ENCODE measurements at regions not wholly inside any gene's neighbourhood (a gene's known extent, or its start where the extent isn't known, plus 50 kb on each side); places are given as distances from the start of the nearest gene placed in this dataset.

DNA sequence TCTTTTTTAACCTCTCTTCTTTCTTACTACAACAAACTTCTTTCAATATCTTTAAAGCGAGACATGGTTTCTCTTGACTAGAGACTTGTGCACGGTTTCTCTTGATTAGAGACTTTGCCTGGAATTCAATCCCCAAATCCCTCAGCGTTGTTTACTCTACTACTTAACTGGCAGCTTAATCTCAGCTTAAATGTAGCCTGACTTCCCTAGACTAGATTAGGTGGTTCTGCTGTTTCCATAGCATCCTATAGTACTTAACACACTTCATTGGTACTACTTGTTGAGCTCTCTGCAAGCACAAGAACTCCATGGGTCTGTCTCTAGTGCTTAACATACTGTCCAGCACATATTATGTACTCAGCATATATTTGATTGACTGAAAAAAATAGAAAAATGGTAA lies 168.2 kb upstream of the GPR149 start:
- no peaks in the 10 kb centered on the region for H3K9me3 ChIP-seq (replicated peaks; ENCODE audit: low read length)

DNA sequence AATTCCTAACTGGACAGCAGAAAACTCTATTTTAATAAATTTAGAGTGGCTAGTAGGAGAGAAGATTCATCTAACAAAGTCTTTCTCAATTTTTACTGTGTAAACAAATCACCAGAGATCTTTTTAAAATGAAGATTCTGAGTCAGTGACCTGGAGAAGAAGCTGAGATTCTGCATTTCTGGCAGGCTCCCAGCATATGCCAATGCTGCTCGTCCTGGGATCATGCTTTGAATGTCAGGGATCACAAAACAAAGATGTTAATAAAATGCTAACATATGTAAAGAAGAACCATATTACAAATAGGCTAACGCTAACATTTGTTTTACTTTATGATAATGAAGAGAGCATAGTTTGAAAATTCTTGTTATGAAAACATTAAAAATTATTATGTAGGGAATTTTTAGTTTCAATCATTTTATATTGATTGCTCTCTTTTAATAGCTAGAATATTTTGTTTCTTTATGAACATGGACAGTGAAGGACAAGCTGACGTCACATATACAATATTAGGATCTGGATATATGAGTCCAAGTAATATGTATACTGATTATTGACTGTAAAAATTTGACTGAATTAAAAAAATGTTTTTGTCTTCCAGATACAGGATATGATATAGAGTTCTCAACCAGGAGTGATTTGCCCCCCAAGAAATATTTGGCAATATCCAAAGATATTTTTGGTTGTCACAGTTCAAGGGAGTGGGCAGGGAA lies 160.8 kb upstream of the GPR149 start:
- no peaks in the 10 kb centered on the region for H3K27me3 ChIP-seq (ENCODE audit: control insufficient read depth, insufficient read depth, low read length)
- H3K4me3 ChIP-seq (ENCODE audit: low read length), result no peak overlapping the region
- H3K9me3 ChIP-seq (replicated peaks; ENCODE audit: low read length), result no peaks in the 10 kb centered on the region
- no peak overlapping the region for H3K9ac ChIP-seq (ENCODE audit: low read depth, low read length)
- no peak overlapping the region for H3K4me2 ChIP-seq (ENCODE audit: low read length)
- H3K36me3 ChIP-seq (ENCODE audit: insufficient read depth, low read length), result no peaks in the 10 kb centered on the region
- H3K4me1 ChIP-seq (ENCODE audit: control insufficient read depth, insufficient read depth, low read length), result no peaks in the 10 kb centered on the region

More for the DNA sequence above, 168.2 kb upstream of the GPR149 start:
- Histone ChIP-seq H3K4me2 (ENCODE audit: low read length) (no peak overlapping the region), H3K36me3 (ENCODE audit: insufficient read depth, low read length) (no peaks in the 10 kb centered on the region), H3K4me1 (ENCODE audit: control insufficient read depth, insufficient read depth, low read length) (no peaks in the 10 kb centered on the region), H3K27me3 (ENCODE audit: control insufficient read depth, insufficient read depth, low read length) (no peaks in the 10 kb centered on the region), H3K9ac (ENCODE audit: low read depth, low read length) (no peak overlapping the region), H3K4me3 (ENCODE audit: low read length) (no peak overlapping the region)

- Histone ChIP-seq H3K36me3 (ENCODE audit: insufficient read depth, low read length) (no peaks in the 10 kb centered on the region), H3K27me3 (ENCODE audit: control insufficient read depth, insufficient read depth, low read length) (no peaks in the 10 kb centered on the region), H3K9me3 (replicated peaks; ENCODE audit: low read length) (no peaks in the 10 kb centered on the region), H3K9ac (ENCODE audit: low read depth, low read length) (no peak overlapping the region), H3K4me1 (ENCODE audit: control insufficient read depth, insufficient read depth, low read length) (no peaks in the 10 kb centered on the region), H3K4me2 (ENCODE audit: low read length) (no peak overlapping the region), H3K4me3 (ENCODE audit: low read length) (no peak overlapping the region)
These were observed 158.8 kb upstream of the GPR149 start for GRCh38 chr3:154588831-154589230.

- H3K4me3 ChIP-seq (ENCODE audit: low read length), result no peak overlapping the region
These were observed 155.0 kb upstream of the GPR149 start for GRCh38 chr3:154584974-154585373.

DNA sequence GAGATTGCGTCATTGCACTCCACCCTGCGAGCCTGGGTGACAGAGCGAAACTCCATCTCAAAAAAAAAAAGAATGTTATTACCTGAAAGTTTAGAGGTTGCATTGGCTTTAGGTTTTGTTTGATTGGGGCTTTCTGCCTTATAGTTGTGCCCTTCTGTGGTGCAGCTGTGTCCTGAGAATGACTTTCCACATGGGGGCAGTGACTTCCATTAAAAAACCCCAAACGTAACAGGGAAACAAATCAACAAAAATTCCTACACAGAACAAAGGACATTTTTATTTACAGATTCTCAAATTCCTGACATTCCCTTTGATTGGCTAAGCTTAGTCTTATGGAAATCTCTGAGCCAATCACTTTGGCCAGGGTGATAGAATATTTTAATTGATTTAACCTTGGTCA lies 154.1 kb upstream of the GPR149 start:
- Histone ChIP-seq H3K9me3 (replicated peaks; ENCODE audit: low read length) (no peaks in the 10 kb centered on the region), H3K36me3 (ENCODE audit: insufficient read depth, low read length) (no peaks in the 10 kb centered on the region), H3K9ac (ENCODE audit: low read depth, low read length) (no peak overlapping the region), H3K4me3 (ENCODE audit: low read length) (no peak overlapping the region), H3K4me1 (ENCODE audit: control insufficient read depth, insufficient read depth, low read length) (no peaks in the 10 kb centered on the region), H3K4me2 (ENCODE audit: low read length) (no peak overlapping the region), H3K27me3 (ENCODE audit: control insufficient read depth, insufficient read depth, low read length) (no peaks in the 10 kb centered on the region)

More at GRCh38 chr3:154584974-154585373, 155.0 kb upstream of the GPR149 start:
- H3K27me3 ChIP-seq (ENCODE audit: control insufficient read depth, insufficient read depth, low read length), result no peaks in the 10 kb centered on the region
- no peaks in the 10 kb centered on the region for H3K9me3 ChIP-seq (replicated peaks; ENCODE audit: low read length)
- no peaks in the 10 kb centered on the region for H3K36me3 ChIP-seq (ENCODE audit: insufficient read depth, low read length)
- no peak overlapping the region for H3K9ac ChIP-seq (ENCODE audit: low read depth, low read length)
- H3K4me2 ChIP-seq (ENCODE audit: low read length), result no peak overlapping the region
- no peaks in the 10 kb centered on the region for H3K4me1 ChIP-seq (ENCODE audit: control insufficient read depth, insufficient read depth, low read length)

- Histone ChIP-seq H3K27me3 (ENCODE audit: control insufficient read depth, insufficient read depth, low read length) (no peaks in the 10 kb centered on the region), H3K4me3 (ENCODE audit: low read length) (no peak overlapping the region), H3K9ac (ENCODE audit: low read depth, low read length) (no peak overlapping the region), H3K4me2 (ENCODE audit: low read length) (no peak overlapping the region), H3K9me3 (replicated peaks; ENCODE audit: low read length) (no peaks in the 10 kb centered on the region), H3K36me3 (ENCODE audit: insufficient read depth, low read length) (no peaks in the 10 kb centered on the region), H3K4me1 (ENCODE audit: control insufficient read depth, insufficient read depth, low read length) (no peaks in the 10 kb centered on the region)
These were observed 153.2 kb upstream of the GPR149 start for GRCh38 chr3:154583086-154583634.

- Histone ChIP-seq H3K9ac (ENCODE audit: low read depth, low read length) (no peak overlapping the region), H3K36me3 (ENCODE audit: insufficient read depth, low read length) (no peaks in the 10 kb centered on the region), H3K4me1 (ENCODE audit: control insufficient read depth, insufficient read depth, low read length) (no peaks in the 10 kb centered on the region), H3K9me3 (replicated peaks; ENCODE audit: low read length) (no peaks in the 10 kb centered on the region), H3K4me2 (ENCODE audit: low read length) (no peak overlapping the region), H3K4me3 (ENCODE audit: low read length) (no peak overlapping the region), H3K27me3 (ENCODE audit: control insufficient read depth, insufficient read depth, low read length) (no peaks in the 10 kb centered on the region)
These were observed 152.5 kb upstream of the GPR149 start for GRCh38 chr3:154582501-154582900.

GRCh38 chr3:154571553-154572226 lies 141.7 kb upstream of the GPR149 start:
- no peak overlapping the region for H3K9ac ChIP-seq (ENCODE audit: low read depth, low read length)
- no peak overlapping the region for H3K4me2 ChIP-seq (ENCODE audit: low read length)

GRCh38 chr3:154568064-154568463 lies 138.1 kb upstream of the GPR149 start:
- Histone ChIP-seq H3K4me1 (ENCODE audit: control insufficient read depth, insufficient read depth, low read length) (no peaks in the 10 kb centered on the region), H3K4me2 (ENCODE audit: low read length) (no peak overlapping the region), H3K9ac (ENCODE audit: low read depth, low read length) (no peak overlapping the region), H3K36me3 (ENCODE audit: insufficient read depth, low read length) (no peaks in the 10 kb centered on the region), H3K27me3 (ENCODE audit: control insufficient read depth, insufficient read depth, low read length) (no peaks in the 10 kb centered on the region), H3K9me3 (replicated peaks; ENCODE audit: low read length) (no peaks in the 10 kb centered on the region), H3K4me3 (ENCODE audit: low read length) (no peak overlapping the region)

More at GRCh38 chr3:154571553-154572226, 141.7 kb upstream of the GPR149 start:
- Histone ChIP-seq H3K27me3 (ENCODE audit: control insufficient read depth, insufficient read depth, low read length) (no peaks in the 10 kb centered on the region), H3K9me3 (replicated peaks; ENCODE audit: low read length) (no peaks in the 10 kb centered on the region), H3K4me1 (ENCODE audit: control insufficient read depth, insufficient read depth, low read length) (no peaks in the 10 kb centered on the region), H3K36me3 (ENCODE audit: insufficient read depth, low read length) (no peaks in the 10 kb centered on the region), H3K4me3 (ENCODE audit: low read length) (no peak overlapping the region)

- no peaks in the 10 kb centered on the region for H3K4me1 ChIP-seq (ENCODE audit: control insufficient read depth, insufficient read depth, low read length)
- H3K27me3 ChIP-seq (ENCODE audit: control insufficient read depth, insufficient read depth, low read length), result no peaks in the 10 kb centered on the region
- no peak overlapping the region for H3K4me3 ChIP-seq (ENCODE audit: low read length)
- H3K4me2 ChIP-seq (ENCODE audit: low read length), result no peak overlapping the region
- no peak overlapping the region for H3K9ac ChIP-seq (ENCODE audit: low read depth, low read length)
- H3K36me3 ChIP-seq (ENCODE audit: insufficient read depth, low read length), result no peaks in the 10 kb centered on the region
- H3K9me3 ChIP-seq (replicated peaks; ENCODE audit: low read length), result no peaks in the 10 kb centered on the region
These were observed 129.6 kb upstream of the GPR149 start for GRCh38 chr3:154559623-154560022.

DNA sequence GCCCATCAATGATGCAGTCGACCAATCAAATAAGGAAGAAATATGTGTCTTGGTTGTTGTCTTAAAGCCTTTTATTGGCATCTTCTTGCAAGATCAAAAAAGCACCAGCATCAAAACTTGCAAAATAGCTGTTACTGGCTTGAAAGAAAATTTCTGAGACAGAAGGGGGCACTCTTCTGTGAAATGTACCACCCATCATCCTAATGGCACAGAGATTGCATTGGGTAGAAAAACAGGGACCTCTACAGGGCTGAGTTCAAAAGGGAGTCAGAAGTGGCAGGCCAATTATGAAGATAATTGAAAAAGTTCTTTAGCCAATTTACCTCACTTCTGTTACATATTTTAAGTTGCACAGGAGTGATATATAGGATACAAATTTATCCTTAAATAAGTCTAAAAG lies 122.3 kb upstream of the GPR149 start:
- Histone ChIP-seq H3K36me3 (ENCODE audit: insufficient read depth, low read length) (no peaks in the 10 kb centered on the region), H3K4me3 (ENCODE audit: low read length) (no peak overlapping the region), H3K27me3 (ENCODE audit: control insufficient read depth, insufficient read depth, low read length) (no peaks in the 10 kb centered on the region), H3K4me2 (ENCODE audit: low read length) (no peak overlapping the region), H3K9ac (ENCODE audit: low read depth, low read length) (no peak overlapping the region), H3K9me3 (replicated peaks; ENCODE audit: low read length) (no peaks in the 10 kb centered on the region), H3K4me1 (ENCODE audit: control insufficient read depth, insufficient read depth, low read length) (no peaks in the 10 kb centered on the region)

DNA sequence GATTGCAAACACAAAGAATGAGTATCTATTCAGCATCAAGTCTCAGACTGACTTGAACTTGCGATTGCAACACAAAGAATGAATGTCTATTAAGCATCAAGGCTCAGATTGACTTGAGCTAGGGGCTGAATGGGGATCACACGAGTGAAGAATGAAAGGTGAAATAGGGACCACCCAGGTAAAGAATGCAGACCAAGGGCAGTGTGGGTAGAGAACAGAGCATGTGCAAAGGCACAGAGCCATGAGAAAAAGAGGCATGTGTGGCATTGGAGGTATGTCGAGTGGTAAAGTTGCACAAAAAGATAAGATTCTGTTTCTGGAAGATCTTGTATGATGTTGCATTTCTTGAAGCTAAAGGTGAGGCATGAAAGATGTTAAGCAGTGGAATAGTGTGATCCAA lies 119.4 kb upstream of the GPR149 start:
- H3K4me2 ChIP-seq (ENCODE audit: low read length), result no peak overlapping the region
- H3K36me3 ChIP-seq (ENCODE audit: insufficient read depth, low read length), result no peaks in the 10 kb centered on the region
- H3K4me3 ChIP-seq (ENCODE audit: low read length), result no peak overlapping the region
- no peaks in the 10 kb centered on the region for H3K27me3 ChIP-seq (ENCODE audit: control insufficient read depth, insufficient read depth, low read length)
- no peaks in the 10 kb centered on the region for H3K4me1 ChIP-seq (ENCODE audit: control insufficient read depth, insufficient read depth, low read length)
- no peaks in the 10 kb centered on the region for H3K9me3 ChIP-seq (replicated peaks; ENCODE audit: low read length)
- H3K9ac ChIP-seq (ENCODE audit: low read depth, low read length), result no peak overlapping the region
